ENCODE measurements at regions not wholly inside any gene's neighbourhood (a gene's known extent, or its start where the extent isn't known, plus 50 kb on each side); places are given as distances from the start of the nearest gene placed in this dataset.

GRCh38 chr6:132964101-132964867 is 149.9 kb downstream of the RPS12 start:
- TF ChIP-seq POLR2AphosphoS5 (IDR thresholded peaks at IDR 0.05) (no peak), EP300 (IDR thresholded peaks at IDR 0.05) (no peak), CTCF (IDR thresholded peaks at IDR 0.05) (no peak), POLR2A (IDR thresholded peaks at IDR 0.05) (no peak)
- no peak overlapping the region for H3K4me3 ChIP-seq
- intact Hi-C loops (cut with DNase I), result loop anchor here (5.0 kb wide), 1 partner anchor 588 kb away; no protein-coding TSS in a partner anchor
- H3K36me3 ChIP-seq, result no peaks in the 10 kb centered on the region
- DNase-seq, result no peak
- 31 to 45% methylated on average over 4 of the region's 4 CpGs for WGBS, 2 donors
- no peaks in the 10 kb centered on the region for H3K9me3 ChIP-seq
- H3K27ac ChIP-seq, result no peak overlapping the region
- H3K27me3 ChIP-seq, result no peaks in the 10 kb centered on the region
- no peaks in the 10 kb centered on the region for H3K4me1 ChIP-seq

GRCh38 chr6:132964868-132965382 is 150.6 kb downstream of the RPS12 start:
- Histone ChIP-seq H3K27ac (no peak overlapping the region), H3K4me3 (no peak overlapping the region), H3K9me3 (no peaks in the 10 kb centered on the region), H3K36me3 (no peaks in the 10 kb centered on the region), H3K4me1 (no peaks in the 10 kb centered on the region), H3K27me3 (no peaks in the 10 kb centered on the region)
- no peak for DNase-seq
- WGBS, 2 donors, result 52 to 57% methylated on average over 2 of the region's 2 CpGs
- TF ChIP-seq POLR2AphosphoS5 (IDR thresholded peaks at IDR 0.05) (no peak), CTCF (IDR thresholded peaks at IDR 0.05) (no peak), POLR2A (IDR thresholded peaks at IDR 0.05) (no peak)
- intact Hi-C loops (cut with DNase I), result loop anchor here (5.0 kb wide), 1 partner anchor 587 kb away; no protein-coding TSS in a partner anchor

- H3K36me3 ChIP-seq, result no peaks in the 10 kb centered on the region
- intact Hi-C loops (cut with DNase I), result no loop called here
- no peak overlapping the region for H3K27ac ChIP-seq
- no peak overlapping the region for H3K4me3 ChIP-seq
- WGBS, 2 donors, result 23 to 58% methylated on average over 2 of the region's 2 CpGs
- no peak for TF ChIP-seq POLR2AphosphoS5 (IDR thresholded peaks at IDR 0.05)
- TF ChIP-seq CTCF (IDR thresholded peaks at IDR 0.05), result no peak
- no peak for TF ChIP-seq POLR2A (IDR thresholded peaks at IDR 0.05)
- no peak for TF ChIP-seq EP300 (IDR thresholded peaks at IDR 0.05)
- no peaks in the 10 kb centered on the region for H3K4me1 ChIP-seq
- no peaks in the 10 kb centered on the region for H3K27me3 ChIP-seq
- no peaks in the 10 kb centered on the region for H3K9me3 ChIP-seq
- no peak for DNase-seq
Measured at GRCh38 chr6:132967871-132968270, 153.5 kb downstream of the RPS12 start.

DNA sequence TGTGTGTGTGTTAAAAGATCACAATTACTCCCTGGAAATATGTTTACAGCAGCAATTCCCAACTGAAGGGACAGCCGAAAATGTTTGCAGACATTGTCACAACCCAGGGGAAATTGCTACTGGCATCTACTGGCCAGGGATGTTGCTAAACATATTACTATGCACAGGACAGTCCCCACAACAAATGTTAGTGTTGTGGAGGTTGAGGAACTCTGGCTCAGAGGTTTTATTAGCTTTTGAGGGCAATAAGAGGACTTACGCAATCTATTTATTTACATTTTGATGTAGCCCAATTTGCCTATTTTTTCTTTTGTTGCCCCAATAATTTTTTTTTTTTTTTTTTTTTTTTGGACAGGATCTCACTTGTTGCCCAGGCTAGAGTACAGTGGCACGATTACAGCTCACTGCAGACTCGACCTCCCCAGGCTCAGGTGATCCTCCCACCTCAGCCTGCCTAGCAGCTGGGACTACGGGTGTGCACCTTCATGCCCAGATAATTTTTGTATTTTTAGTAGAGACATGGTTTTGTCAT is 154.1 kb downstream of the RPS12 start:
- H3K27me3 ChIP-seq, result no peaks in the 10 kb centered on the region
- intact Hi-C loops (cut with DNase I), result no loop called here
- H3K27ac ChIP-seq, result no peak overlapping the region
- WGBS, 2 donors, result 44 to 78% methylated on average over 5 of the region's 5 CpGs
- TF ChIP-seq EP300 (IDR thresholded peaks at IDR 0.05), result no peak
- TF ChIP-seq POLR2A (IDR thresholded peaks at IDR 0.05), result no peak
- TF ChIP-seq CTCF (IDR thresholded peaks at IDR 0.05), result no peak
- no peak for TF ChIP-seq POLR2AphosphoS5 (IDR thresholded peaks at IDR 0.05)
- H3K9me3 ChIP-seq, result no peaks in the 10 kb centered on the region
- H3K36me3 ChIP-seq, result no peaks in the 10 kb centered on the region
- no peaks in the 10 kb centered on the region for H3K4me1 ChIP-seq
- H3K4me3 ChIP-seq, result no peak overlapping the region
- DNase-seq, result no peak
